ENCODE measurements at regions not wholly inside any gene's neighbourhood (a gene's known extent, or its start where the extent isn't known, plus 50 kb on each side); places are given as distances from the start of the nearest gene placed in this dataset.
"Not testable (repeated sequence)": the region's sequence is repeated elsewhere in the genome, so short reads cannot be mapped to it uniquely, and the experiment has no call there.

- intact Hi-C loops (cut with DNase I) = no loop called here
- TF ChIP-seq CTCF (IDR thresholded peaks at IDR 0.05) = no peak
- Histone ChIP-seq H3K4me3 (no peak overlapping the region), H3K27me3 (peaks cover 0 to 37% (median 14%) of the 10 kb centered on the region in 7 donors), H3K27ac (no peak overlapping the region), H3K9me3 (peaks cover 0 to 32% (median 19%) of the 10 kb centered on the region in 11 donors), H3K36me3 (no peaks in the 10 kb centered on the region), H3K4me1 (no peaks in the 10 kb centered on the region)
- DNase-seq (no peak), ATAC-seq (no peak)
- 75 to 80% methylated on average over 4 of the region's 4 CpGs for WGBS, 2 donors
These were observed 79.3 kb upstream of the ETV3 start for GRCh38 chr1:157217486-157217885.

DNA sequence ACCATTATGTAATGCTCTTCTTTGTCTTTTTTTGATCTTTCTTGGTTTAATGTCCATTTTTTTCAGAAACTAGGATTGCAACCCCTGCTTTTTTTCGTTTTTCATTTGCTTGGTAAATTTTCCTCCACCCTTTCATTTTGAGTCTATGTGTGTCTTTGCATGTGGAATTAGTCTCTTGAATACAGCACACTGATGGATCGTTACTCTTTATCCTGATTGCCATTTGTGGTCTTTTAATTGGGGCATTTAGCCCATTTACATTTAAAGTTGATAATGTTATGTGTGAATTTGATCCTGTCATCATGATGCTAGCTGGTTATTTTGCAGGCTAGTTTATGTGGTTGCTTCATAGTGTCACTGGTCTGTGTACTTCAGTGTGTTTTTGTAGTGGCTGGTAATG is 75.6 kb upstream of the ETV3 start:
- H3K36me3 ChIP-seq = no peaks in the 10 kb centered on the region
- DNase-seq (no peak), ATAC-seq (no peak)
- H3K27ac ChIP-seq = no peak overlapping the region
- intact Hi-C loops (cut with DNase I) = no loop called here
- H3K4me1 ChIP-seq = no peaks in the 10 kb centered on the region
- H3K4me3 ChIP-seq = no peak overlapping the region
- 55 to 59% methylated on average over 2 of the region's 2 CpGs for WGBS, 2 donors
- no peak for TF ChIP-seq CTCF (IDR thresholded peaks at IDR 0.05)
- peaks cover 0 to 14% (median 6%) of the 10 kb centered on the region in 7 donors for H3K27me3 ChIP-seq
- peaks cover 0 to 50% (median 21%) of the 10 kb centered on the region in 11 donors for H3K9me3 ChIP-seq

DNA sequence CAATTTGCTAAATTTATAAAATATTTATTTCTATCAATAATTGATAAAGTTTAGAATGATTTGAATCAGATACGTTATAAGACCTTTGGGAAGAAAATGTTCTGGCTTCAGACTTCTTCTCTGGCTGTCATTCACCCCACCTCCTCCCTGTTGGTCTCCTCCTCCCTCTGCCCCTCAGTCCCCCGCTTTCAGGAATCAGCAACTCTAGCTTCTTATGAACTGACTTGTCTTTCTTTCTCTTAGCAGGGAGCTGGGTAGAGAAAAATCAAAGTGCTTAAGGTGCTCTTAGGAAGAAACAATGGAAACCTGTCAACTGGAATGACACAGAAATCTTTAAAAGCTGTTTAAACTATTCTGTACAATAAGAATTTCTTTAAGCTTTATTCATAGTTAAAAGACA is 71.3 kb upstream of the ETV3 start:
- Histone ChIP-seq H3K4me3 (no peak overlapping the region), H3K27me3 (peaks cover 0 to 11% (median 6%) of the 10 kb centered on the region in 7 donors), H3K9me3 (peaks cover 0 to 38% (median 19%) of the 10 kb centered on the region in 11 donors), H3K27ac (no peak overlapping the region), H3K36me3 (no peaks in the 10 kb centered on the region), H3K4me1 (no peaks in the 10 kb centered on the region)
- ATAC-seq (no peak), DNase-seq (no peak)
- TF ChIP-seq CTCF (IDR thresholded peaks at IDR 0.05) = no peak
- intact Hi-C loops (cut with DNase I) = no loop called here
- 55 to 64% methylated on average over 2 of the region's 2 CpGs for WGBS, 2 donors

DNA sequence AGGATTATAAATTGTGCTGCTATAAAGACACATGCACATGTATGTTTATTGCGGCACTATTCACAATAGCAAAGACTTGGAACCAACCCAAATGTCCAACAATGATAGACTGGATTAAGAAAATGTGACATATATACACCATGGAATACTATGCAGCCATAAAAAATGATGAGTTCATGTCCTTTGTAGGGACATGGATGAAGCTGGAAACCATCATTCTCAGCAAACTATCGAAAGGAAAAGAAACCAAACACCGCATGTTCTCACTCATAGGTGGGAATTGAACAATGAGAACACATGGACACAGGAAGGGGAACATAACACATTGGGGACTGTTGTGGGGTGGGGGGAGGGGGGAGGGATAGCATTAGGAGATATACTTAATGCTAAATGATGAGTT is 67.8 kb upstream of the ETV3 start:
- H3K27ac ChIP-seq; ATAC-seq; DNase-seq; H3K4me3 ChIP-seq; H3K9me3 ChIP-seq; H3K36me3 ChIP-seq; H3K4me1 ChIP-seq; intact Hi-C loops (cut with DNase I): not testable (repeated sequence)
- 89 to 93% methylated on average over 3 of the region's 3 CpGs for whole genome bisulfite sequencing, 2 donors
- H3K27me3 ChIP-seq = peaks cover 0 to 36% (median 24%) of the 10 kb centered on the region in 7 donors

DNA sequence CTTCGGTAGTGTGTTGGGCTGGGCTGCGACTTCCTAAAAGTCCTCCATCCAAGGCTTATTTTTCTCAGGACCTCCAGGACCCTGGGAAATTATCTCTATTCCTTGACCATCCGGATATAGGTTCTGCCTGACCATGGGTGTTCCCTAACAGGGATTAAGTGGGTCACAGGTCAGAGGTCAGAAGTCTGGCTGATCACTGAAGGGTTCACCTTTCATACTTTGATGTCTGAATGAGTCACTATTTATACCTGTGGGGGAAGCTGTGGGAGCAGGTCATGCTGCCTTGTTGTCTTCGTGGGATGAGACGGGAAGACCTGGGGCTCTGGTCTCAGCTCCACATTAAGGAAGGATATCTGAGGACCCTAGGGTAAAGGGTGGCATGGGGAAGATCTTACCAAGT is 65.0 kb upstream of the ETV3 start:
- ATAC-seq (no peak), DNase-seq (no peak)
- H3K27me3 ChIP-seq = peaks cover 0 to 39% (median 24%) of the 10 kb centered on the region in 7 donors
- H3K4me1 ChIP-seq = no peaks in the 10 kb centered on the region
- no peaks in the 10 kb centered on the region for H3K9me3 ChIP-seq
- H3K4me3 ChIP-seq = no peak overlapping the region
- TF ChIP-seq CTCF (IDR thresholded peaks at IDR 0.05) = no peak
- H3K36me3 ChIP-seq = no peaks in the 10 kb centered on the region
- 86% methylated on average over 5 of the region's 5 CpGs for WGBS, 2 donors
- intact Hi-C loops (cut with DNase I) = no loop called here
- H3K27ac ChIP-seq = no peak overlapping the region
